SK-N-SH (cell line): ENCODE measurements at regions not wholly inside any gene's neighbourhood (a gene's known extent, or its start where the extent isn't known, plus 50 kb on each side); places are given as distances from the start of the nearest gene placed in this dataset.

Experiments used
- CTCF ChIA-PET: fragments of 300-600, 350-600 bp; formaldehyde crosslinking; extraction: SDS; loops from one replicate; lab custom pipeline; 2021; lab: Yijun Ruan, JAX
- POLR2A ChIA-PET: fragments of 350-600 bp; sonication (Branson Sonifier 250); formaldehyde crosslinking; extraction: SDS; loops from one replicate; lab custom pipeline; 2020; ENCODE audit warnings: antibody characterized with exemption, inconsistent platforms; lab: Yijun Ruan, JAX
- DNase-seq: peaks from one replicate; pipeline ENCODE4 v3.0.0; 2012
- H2AFZ ChIP-seq: fragments of 200-600 bp; sonication (generic); 2 replicates; pipeline ENCODE4 v1.8.1; 2016; ENCODE audit warnings: antibody characterized with exemption, mild to moderate bottlenecking, low read depth
- H3F3A ChIP-seq: fragments of 200-600 bp; sonication (generic); replicated peaks from 2 replicates; pipeline ENCODE3; 2016; ENCODE audit warnings: antibody characterized with exemption, mild to moderate bottlenecking; ENCODE audit not compliant: insufficient read depth
- H3K27ac ChIP-seq, 2 experiments: fragments of 200-500 bp in 1 of 2; fragments of 200-600 bp in 1 of 2; sonication (Bioruptor generic) in 1 of 2; sonication (generic), shearing (Covaris generic) in 1 of 2; 2 replicates each; pipeline versions ENCODE4 v1.5.1 to v1.6.1; 2014 to 2016; ENCODE audit warnings: low read depth in 2 of 2, inconsistent platforms in 1 of 2, low read length in 1 of 2, mild to moderate bottlenecking in 1 of 2, mixed read lengths in 1 of 2
- H3K27me3 ChIP-seq: fragments of 200-600 bp; sonication (generic), shearing (Covaris generic); 2 replicates; pipeline ENCODE4 v1.6.1; 2016; ENCODE audit warnings: mixed run types; ENCODE audit not compliant: insufficient read depth
- H3K36me3 ChIP-seq, 2 experiments: fragments of 200-500 bp in 1 of 2; fragments of 200-600 bp in 1 of 2; sonication (Bioruptor generic) in 1 of 2; sonication (generic) in 1 of 2; replicated peaks in 1 of 2; 2 replicates each; pipeline versions ENCODE3 to v1.5.1; 2014 to 2016; ENCODE audit warnings: low read length in 1 of 2, mild to moderate bottlenecking in 1 of 2; ENCODE audit not compliant: insufficient read depth in 2 of 2, control insufficient read depth in 1 of 2
- H3K4me1 ChIP-seq, 2 experiments: fragments of 200-500 bp in 1 of 2; fragments of 200-600 bp in 1 of 2; sonication (Bioruptor generic) in 1 of 2; sonication (generic), shearing (Covaris generic) in 1 of 2; 2 replicates each; pipeline versions ENCODE4 v1.5.1 to v1.6.1; 2014 to 2016; ENCODE audit warnings: low read depth in 1 of 2, low read length in 1 of 2, mixed run types in 1 of 2; ENCODE audit not compliant: insufficient read depth in 2 of 2, control insufficient read depth in 1 of 2
- H3K4me2 ChIP-seq: fragments of 200-600 bp; sonication (generic), shearing (Covaris generic); 2 replicates; pipeline ENCODE4 v1.6.1; 2017; ENCODE audit warnings: mixed run types
- H3K4me3 ChIP-seq, 2 experiments: fragments of 200-500 bp in 1 of 2; fragments of 200-600 bp in 1 of 2; sonication (Bioruptor generic) in 1 of 2; sonication (generic), shearing (Covaris generic) in 1 of 2; 2 replicates each; pipeline versions ENCODE4 v1.5.1 to v1.8.1; 2014 to 2016; ENCODE audit warnings: low read depth in 2 of 2, inconsistent platforms in 1 of 2, low read length in 1 of 2, mild to moderate bottlenecking in 1 of 2, mixed read lengths in 1 of 2, moderate library complexity in 1 of 2
- H3K79me2 ChIP-seq: fragments of 200-600 bp; sonication (generic); 2 replicates; pipeline ENCODE4 v1.8.1; 2017; ENCODE audit warnings: mild to moderate bottlenecking; ENCODE audit not compliant: insufficient read depth
- H3K9ac ChIP-seq: fragments of 200-600 bp; sonication (generic); 2 replicates; pipeline ENCODE4 v1.6.1; 2017; ENCODE audit warnings: mixed run types
- H3K9me2 ChIP-seq: fragments of 200-600 bp; sonication (generic); 2 replicates; pipeline ENCODE4 v1.6.1; 2017; ENCODE audit warnings: mixed run types
- H3K9me3 ChIP-seq: fragments of 200-600 bp; sonication (generic); 2 replicates; pipeline ENCODE4 v1.6.1; 2017; ENCODE audit warnings: mixed run types, mild to moderate bottlenecking, moderate library complexity
- H4K20me1 ChIP-seq: fragments of 200-600 bp; sonication (generic); 2 replicates; pipeline ENCODE4 v1.6.1; 2017; ENCODE audit warnings: mild to moderate bottlenecking, mixed run types; ENCODE audit not compliant: insufficient read depth
- CTCF ChIP-seq: fragments of 200-600 bp; sonication (generic); IDR thresholded peaks from 2 replicates; pipeline ENCODE4 v1.6.1; 2017; ENCODE audit warnings: antibody characterized with exemption, mild to moderate bottlenecking, moderate library complexity
- EZH2phosphoT487 ChIP-seq: fragments of 200-600 bp; sonication (generic); IDR thresholded peaks from 2 replicates; pipeline ENCODE4 v1.6.1; 2017; ENCODE audit warnings: low read depth, mixed run types, mild to moderate bottlenecking, antibody characterized with exemption, moderate library complexity, borderline replicate concordance
- FOXM1 ChIP-seq: IDR thresholded peaks from 2 replicates; pipeline ENCODE4 v1.4.0; 2012; ENCODE audit warnings: low read depth, mild to moderate bottlenecking
- GABPA ChIP-seq: IDR thresholded peaks from 2 replicates; pipeline ENCODE4 v1.4.0; 2012; ENCODE audit warnings: low read depth, mild to moderate bottlenecking
- GATA2 ChIP-seq: sonication (generic); formaldehyde crosslinking; IDR thresholded peaks from 2 replicates; pipeline ENCODE4 v1.5.0; 2020; ENCODE audit warnings: mild to moderate bottlenecking, missing genetic modification reagents
- MEF2A ChIP-seq: IDR thresholded peaks from 2 replicates; pipeline ENCODE4 v1.4.0; 2012; ENCODE audit warnings: low read depth, borderline replicate concordance
- NFIC ChIP-seq: IDR thresholded peaks from 2 replicates; pipeline ENCODE4 v1.4.0; 2012; ENCODE audit warnings: borderline replicate concordance
- NRF1 ChIP-seq: IDR thresholded peaks from 2 replicates; pipeline ENCODE4 v1.6.1; 2012; ENCODE audit warnings: low read depth, mild to moderate bottlenecking, low read length
- POLR2AphosphoS5 ChIP-seq: IDR thresholded peaks from 2 replicates; pipeline ENCODE4 v1.6.1; 2012; ENCODE audit warnings: low read depth, low read length
- RAD21 ChIP-seq: IDR thresholded peaks from 2 replicates; pipeline ENCODE4 v1.6.1; 2012; ENCODE audit warnings: mild to moderate bottlenecking, low read length
- RCOR1 ChIP-seq: fragments of 150-350 bp; IDR thresholded peaks from 2 replicates; pipeline ENCODE4 v1.6.1; 2017; ENCODE audit warnings: antibody characterized with exemption, low read length
- REST ChIP-seq: IDR thresholded peaks from 2 replicates; pipeline ENCODE4 v1.6.1; 2012; ENCODE audit warnings: mild to moderate bottlenecking, low read depth, low read length, moderate library complexity
- RFX5 ChIP-seq: IDR thresholded peaks from 2 replicates; pipeline ENCODE4 v1.6.1; 2012; ENCODE audit warnings: mild to moderate bottlenecking, improper control_type of control experiment, low read length
- RXRA ChIP-seq: IDR thresholded peaks from 2 replicates; pipeline ENCODE4 v1.4.0; 2012; ENCODE audit warnings: low read depth, mild to moderate bottlenecking, borderline replicate concordance
- SIN3A ChIP-seq: IDR thresholded peaks from 2 replicates; pipeline ENCODE4 v1.6.1; 2012; ENCODE audit warnings: low read depth, mild to moderate bottlenecking, low read length, moderate library complexity, borderline replicate concordance
- TAF1 ChIP-seq: IDR thresholded peaks from 2 replicates; pipeline ENCODE4 v1.6.1; 2012; ENCODE audit warnings: low read depth, mild to moderate bottlenecking, low read length, moderate library complexity, borderline replicate concordance
- TCF12 ChIP-seq: IDR thresholded peaks from 2 replicates; pipeline ENCODE4 v1.4.0; 2012
- USF2 ChIP-seq: fragments of 150-350 bp; IDR thresholded peaks from 2 replicates; pipeline ENCODE4 v1.6.1; 2017; ENCODE audit warnings: antibody characterized with exemption, low read length, low read depth, borderline replicate concordance
- YY1 ChIP-seq: IDR thresholded peaks from 2 replicates; pipeline ENCODE4 v1.4.0; 2012; ENCODE audit warnings: low read depth, mild to moderate bottlenecking
- WGBS: methylation state at CpG from one replicate; pipeline ENCODE4 v1.1.6; 2017; ENCODE audit warnings: low lambda C conversion rate; 5-methylcytosine and 5-hydroxymethylcytosine counted together
- TF ChIP-seq, protein P1 (sequence below): IDR thresholded peaks from 2 replicates; pipeline ENCODE4; 2012
- TF ChIP-seq, protein P2 (sequence below): IDR thresholded peaks from 2 replicates; pipeline ENCODE4 v1.4.0; 2012; ENCODE audit warnings: low read depth

DNA sequence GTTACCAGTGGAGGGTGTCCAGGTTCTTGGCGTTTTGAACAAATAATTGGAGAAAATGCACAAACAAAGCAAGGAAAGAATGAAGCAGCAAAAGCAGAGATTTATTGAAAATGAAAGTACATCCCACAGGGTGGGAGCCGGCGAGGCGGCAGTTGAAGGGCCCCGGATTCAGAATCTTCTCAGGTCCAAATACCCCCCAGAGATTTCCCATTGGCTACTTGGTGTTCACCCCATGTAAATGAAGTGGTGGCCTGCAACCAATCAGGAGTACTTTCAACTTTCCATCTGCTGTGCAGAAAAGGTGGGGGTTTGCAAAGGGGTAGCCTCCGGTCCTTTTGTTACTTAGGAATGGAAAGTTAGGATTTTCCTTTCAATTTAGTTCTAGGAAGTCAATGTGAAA lies 1447.0 kb downstream of the C4orf33 start:
- Histone ChIP-seq H3K27ac (no peak overlapping the region), H3K27me3 (no peaks in the 10 kb centered on the region), H3K9ac (no peak overlapping the region), H3F3A (no peaks in the 10 kb centered on the region), H3K9me2 (no peaks in the 10 kb centered on the region), H3K4me2 (peak overlapping the region; percentile 40; the same call in 1 of the 2 replicates), H3K4me3 (no peak overlapping the region), H3K4me1 (no peaks in the 10 kb centered on the region), H4K20me1 (no peaks in the 10 kb centered on the region), H3K36me3 (no peaks in the 10 kb centered on the region), H3K79me2 (no peaks in the 10 kb centered on the region), H2AFZ (peak overlapping the region; percentile 55; the same call in 1 of the 2 replicates), H3K9me3 (no peaks in the 10 kb centered on the region)
- TF ChIP-seq, protein P1, sequence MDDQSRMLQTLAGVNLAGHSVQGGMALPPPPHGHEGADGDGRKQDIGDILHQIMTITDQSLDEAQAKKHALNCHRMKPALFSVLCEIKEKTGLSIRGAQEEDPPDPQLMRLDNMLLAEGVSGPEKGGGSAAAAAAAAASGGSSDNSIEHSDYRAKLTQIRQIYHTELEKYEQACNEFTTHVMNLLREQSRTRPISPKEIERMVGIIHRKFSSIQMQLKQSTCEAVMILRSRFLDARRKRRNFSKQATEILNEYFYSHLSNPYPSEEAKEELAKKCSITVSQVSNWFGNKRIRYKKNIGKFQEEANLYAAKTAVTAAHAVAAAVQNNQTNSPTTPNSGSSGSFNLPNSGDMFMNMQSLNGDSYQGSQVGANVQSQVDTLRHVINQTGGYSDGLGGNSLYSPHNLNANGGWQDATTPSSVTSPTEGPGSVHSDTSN = no peak
- TF ChIP-seq RFX5 = no peak
- TF ChIP-seq USF2 = no peak
- TF ChIP-seq, protein P2, sequence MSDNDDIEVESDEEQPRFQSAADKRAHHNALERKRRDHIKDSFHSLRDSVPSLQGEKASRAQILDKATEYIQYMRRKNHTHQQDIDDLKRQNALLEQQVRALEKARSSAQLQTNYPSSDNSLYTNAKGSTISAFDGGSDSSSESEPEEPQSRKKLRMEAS = no peak
- no peak for TF ChIP-seq YY1
- TF ChIP-seq GATA2 (CRISPR knock-in tag) = no peak
- no peak for TF ChIP-seq RAD21
- TF ChIP-seq NFIC = no peak
- TF ChIP-seq REST = no peak
- no peak for TF ChIP-seq FOXM1
- no peak for TF ChIP-seq TCF12
- CTCF ChIA-PET = no interaction called here
- POLR2A ChIA-PET = no interaction called here
- WGBS = 51% methylated on average over 6 of the region's 6 CpGs
- no peak for DNase-seq

DNA sequence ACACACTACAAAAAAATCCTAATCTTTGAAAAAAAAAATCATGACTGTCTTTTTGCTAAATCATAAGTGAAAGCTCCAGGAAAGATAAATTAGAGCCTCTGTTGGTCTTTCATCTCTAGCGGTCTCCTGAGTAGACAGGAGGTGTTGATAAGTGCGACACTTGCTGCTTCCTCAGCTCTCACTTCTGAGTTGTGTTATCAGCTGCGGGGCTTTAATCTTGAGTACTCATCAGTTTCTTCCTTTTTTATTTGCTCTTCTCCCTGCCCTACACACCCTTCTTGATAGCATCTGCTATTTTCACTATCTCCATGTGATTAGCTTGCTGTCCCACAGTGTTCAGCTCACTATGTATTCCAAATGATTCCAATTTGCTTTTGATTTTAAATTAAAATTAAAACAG lies 1449.2 kb downstream of the C4orf33 start:
- WGBS = 10% methylated on average over 3 of the region's 3 CpGs
- no peak overlapping the region for H2AFZ ChIP-seq
- no peaks in the 10 kb centered on the region for H3K27me3 ChIP-seq
- no peaks in the 10 kb centered on the region for H4K20me1 ChIP-seq
- H3K4me3 ChIP-seq = no peak overlapping the region
- H3K9me2 ChIP-seq = no peaks in the 10 kb centered on the region
- DNase-seq = no peak
- no peaks in the 10 kb centered on the region for H3F3A ChIP-seq
- no peak overlapping the region for H3K4me2 ChIP-seq
- H3K36me3 ChIP-seq = no peaks in the 10 kb centered on the region
- no peaks in the 10 kb centered on the region for H3K79me2 ChIP-seq
- ChIA-PET CTCF (no interaction called here), POLR2A (no interaction called here)
- no peaks in the 10 kb centered on the region for H3K4me1 ChIP-seq
- H3K9ac ChIP-seq = no peak overlapping the region
- H3K9me3 ChIP-seq = no peaks in the 10 kb centered on the region
- no peak overlapping the region for H3K27ac ChIP-seq
- no peak for TF ChIP-seq TAF1
- TF ChIP-seq NRF1 = no peak
- TF ChIP-seq MEF2A = no peak
- TF ChIP-seq, protein P2 = no peak
- TF ChIP-seq GATA2 (CRISPR knock-in tag) = no peak
- no peak for TF ChIP-seq RXRA
- no peak for TF ChIP-seq TCF12
- no peak for TF ChIP-seq RCOR1
- no peak for TF ChIP-seq GABPA
- TF ChIP-seq POLR2AphosphoS5 = no peak
- TF ChIP-seq CTCF = no peak
- no peak for TF ChIP-seq EZH2phosphoT487
- no peak for TF ChIP-seq NFIC
- TF ChIP-seq SIN3A = no peak
